Suprapubic skin (tissue), 4 donors: ENCODE measurements at regions not wholly inside any gene's neighbourhood (a gene's known extent, or its start where the extent isn't known, plus 50 kb on each side); places are given as distances from the start of the nearest gene placed in this dataset.

Experiments
- DNase-seq, 2 donors: peaks; one replicate each; pipeline ENCODE4 v3.0.0-alpha.2; 2019; ENCODE audit warnings: low spot score in 2 of 2
- H3K27ac ChIP-seq: fragments of 200-600 bp; sonication (generic); one replicate; pipeline ENCODE4 v1.5.1; 2019
- H3K27me3 ChIP-seq: fragments of 200-600 bp; sonication (generic); one replicate; pipeline ENCODE4 v1.5.1; 2019
- H3K36me3 ChIP-seq: fragments of 200-600 bp; sonication (generic); one replicate; pipeline ENCODE4 v1.5.1; 2019
- H3K4me1 ChIP-seq: fragments of 200-600 bp; sonication (generic); one replicate; pipeline ENCODE4 v1.5.1; 2019
- H3K4me3 ChIP-seq: fragments of 200-600 bp; sonication (generic); one replicate; pipeline ENCODE4 v1.5.1; 2019; ENCODE audit warnings: mild to moderate bottlenecking
- H3K9me3 ChIP-seq: fragments of 200-600 bp; sonication (generic); one replicate; pipeline ENCODE4 v1.5.1; 2019
- EP300 ChIP-seq: sonication (generic); formaldehyde crosslinking; IDR thresholded peaks from one replicate; pipeline ENCODE4 v1.6.1; 2017; ENCODE audit warnings: antibody characterized with exemption
- POLR2A ChIP-seq, 2 donors: fragments of 450-650 bp; IDR thresholded peaks; one replicate each; pipeline ENCODE4 v1.6.1; 2017; ENCODE audit warnings: antibody characterized with exemption in 2 of 2, mild to moderate bottlenecking in 2 of 2, moderate library complexity in 2 of 2
- POLR2AphosphoS5 ChIP-seq, 3 donors: sonication (generic); formaldehyde crosslinking; IDR thresholded peaks; one replicate each; pipeline ENCODE4 v1.6.1; 2017; ENCODE audit warnings: antibody characterized with exemption in 3 of 3
- WGBS: methylation state at CpG from one replicate; pipeline ENCODE4 v1.1.5; 2018; 5-methylcytosine and 5-hydroxymethylcytosine counted together
- TF ChIP-seq, protein P1 (sequence below), 2 donors: fragments of 200-600 bp in 1 of 2; fragments of 450-650 bp in 1 of 2; sonication (generic) in 1 of 2; IDR thresholded peaks; one replicate each; pipeline ENCODE4 v1.5.1; 2016 to 2019; ENCODE audit warnings: antibody characterized with exemption in 2 of 2, mild to moderate bottlenecking in 1 of 2, moderate library complexity in 1 of 2

DNA sequence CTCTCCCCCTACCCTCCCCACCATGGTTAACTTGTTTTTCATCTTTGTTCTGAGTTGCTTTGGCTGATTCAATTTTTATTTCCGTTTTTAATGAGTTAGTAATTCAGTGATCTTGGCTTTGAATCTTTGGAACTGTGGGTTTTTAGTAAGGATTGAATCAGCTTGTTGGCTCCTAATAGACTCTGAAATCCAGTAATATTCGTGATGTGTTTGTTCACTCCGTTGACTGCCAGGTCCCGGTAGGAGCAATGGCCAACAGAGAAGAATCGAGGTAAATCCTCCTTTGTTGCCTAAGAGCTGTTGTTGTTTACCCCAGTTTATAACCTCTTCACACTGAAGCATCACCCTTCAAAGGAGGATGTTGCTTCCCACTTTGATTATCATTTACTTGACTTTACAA, 92.7 kb downstream of the PCSK1 start:
- H3K4me1 ChIP-seq: peaks cover 38% of the 10 kb centered on the region
- peak overlapping the region; percentile 46 for H3K27ac ChIP-seq
- H3K27me3 ChIP-seq: no peaks in the 10 kb centered on the region
- no peak for DNase-seq
- H3K9me3 ChIP-seq: no peaks in the 10 kb centered on the region
- no peak overlapping the region for H3K4me3 ChIP-seq
- 43% methylated on average over 5 of the region's 5 CpGs for WGBS
- no peaks in the 10 kb centered on the region for H3K36me3 ChIP-seq
- no peak for TF ChIP-seq EP300
- TF ChIP-seq, protein P1, sequence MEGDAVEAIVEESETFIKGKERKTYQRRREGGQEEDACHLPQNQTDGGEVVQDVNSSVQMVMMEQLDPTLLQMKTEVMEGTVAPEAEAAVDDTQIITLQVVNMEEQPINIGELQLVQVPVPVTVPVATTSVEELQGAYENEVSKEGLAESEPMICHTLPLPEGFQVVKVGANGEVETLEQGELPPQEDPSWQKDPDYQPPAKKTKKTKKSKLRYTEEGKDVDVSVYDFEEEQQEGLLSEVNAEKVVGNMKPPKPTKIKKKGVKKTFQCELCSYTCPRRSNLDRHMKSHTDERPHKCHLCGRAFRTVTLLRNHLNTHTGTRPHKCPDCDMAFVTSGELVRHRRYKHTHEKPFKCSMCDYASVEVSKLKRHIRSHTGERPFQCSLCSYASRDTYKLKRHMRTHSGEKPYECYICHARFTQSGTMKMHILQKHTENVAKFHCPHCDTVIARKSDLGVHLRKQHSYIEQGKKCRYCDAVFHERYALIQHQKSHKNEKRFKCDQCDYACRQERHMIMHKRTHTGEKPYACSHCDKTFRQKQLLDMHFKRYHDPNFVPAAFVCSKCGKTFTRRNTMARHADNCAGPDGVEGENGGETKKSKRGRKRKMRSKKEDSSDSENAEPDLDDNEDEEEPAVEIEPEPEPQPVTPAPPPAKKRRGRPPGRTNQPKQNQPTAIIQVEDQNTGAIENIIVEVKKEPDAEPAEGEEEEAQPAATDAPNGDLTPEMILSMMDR (IDR thresholded peaks at IDR 0.05): no peak
- TF ChIP-seq POLR2AphosphoS5 (IDR thresholded peaks at IDR 0.05): no peak
- TF ChIP-seq POLR2A (IDR thresholded peaks at IDR 0.05): no peak

DNA sequence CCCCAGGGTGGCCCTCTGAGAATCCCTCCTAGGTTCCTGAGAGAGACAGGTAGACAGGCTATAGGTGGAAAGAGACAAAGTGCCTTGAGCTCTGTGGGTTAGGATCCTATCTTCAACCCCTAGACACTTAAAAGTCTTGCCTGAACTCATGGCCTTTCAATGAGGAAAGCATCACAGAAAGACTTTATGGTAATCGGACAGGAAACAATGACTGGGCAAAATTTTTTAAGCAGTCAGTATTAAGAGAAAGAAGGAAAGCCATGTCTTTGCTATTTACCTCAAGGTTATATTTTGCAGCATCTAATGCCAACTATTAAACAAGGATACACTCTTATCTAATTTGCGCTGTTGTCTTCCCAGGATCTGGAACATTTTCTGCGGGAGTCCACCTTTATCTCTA, 93.2 kb downstream of the PCSK1 start:
- H3K27me3 ChIP-seq: no peaks in the 10 kb centered on the region
- H3K4me1 ChIP-seq: peaks cover 38% of the 10 kb centered on the region
- no peaks in the 10 kb centered on the region for H3K9me3 ChIP-seq
- peak overlapping the region; percentile 46 for H3K27ac ChIP-seq
- H3K36me3 ChIP-seq: no peaks in the 10 kb centered on the region
- no peak for DNase-seq
- no peak overlapping the region for H3K4me3 ChIP-seq
- TF ChIP-seq EP300 (no peak), POLR2A (IDR thresholded peaks at IDR 0.05) (no peak)
- 77% methylated on average over 3 of the region's 3 CpGs for WGBS

DNA sequence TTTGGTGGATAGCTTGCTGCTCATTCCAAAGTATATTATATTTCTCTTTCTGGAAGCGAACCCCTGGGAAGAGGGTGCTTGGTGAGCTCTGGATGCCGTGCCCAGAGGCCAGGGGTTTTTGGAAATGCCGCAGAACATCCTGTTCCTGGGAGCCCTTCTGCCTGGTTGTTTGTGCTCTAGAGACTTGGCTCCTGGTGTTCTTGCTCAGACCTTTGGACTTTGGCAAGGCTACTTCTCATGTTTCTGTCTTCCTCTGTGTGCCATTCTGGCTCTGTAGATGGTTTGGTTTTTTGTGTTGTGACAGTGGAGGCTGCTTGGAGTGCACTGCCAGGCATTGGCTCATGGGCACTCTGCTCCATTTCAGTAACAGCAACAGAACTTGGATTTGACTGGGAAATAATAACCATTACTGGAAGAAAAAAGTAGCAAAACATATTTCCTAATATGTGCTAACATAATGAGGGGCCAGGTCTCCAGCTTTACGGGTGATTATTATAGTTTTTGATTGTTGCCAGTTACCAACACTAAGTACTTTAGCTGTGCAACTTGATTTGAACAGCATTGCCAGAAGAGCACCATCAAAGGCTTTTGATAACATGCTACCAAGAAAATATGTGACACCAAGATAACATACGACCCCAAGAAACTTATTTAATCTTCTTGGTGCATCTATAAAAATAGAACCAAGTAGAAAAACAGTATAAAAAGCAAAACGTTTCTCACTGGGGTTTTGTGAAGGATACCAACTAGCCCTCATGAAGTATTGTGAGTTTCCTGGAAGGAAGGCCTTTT, 94.2 kb downstream of the PCSK1 start:
- Histone ChIP-seq H3K4me3 (no peak overlapping the region), H3K36me3 (no peaks in the 10 kb centered on the region), H3K4me1 (peaks cover 38% of the 10 kb centered on the region), H3K9me3 (no peaks in the 10 kb centered on the region), H3K27ac (peak overlapping the region; percentile 70), H3K27me3 (no peaks in the 10 kb centered on the region)
- WGBS: 62% methylated on average over 6 of the region's 6 CpGs
- DNase-seq: no peak
- TF ChIP-seq POLR2AphosphoS5 (IDR thresholded peaks at IDR 0.05): peak in 1 of 3 donors; percentile 63
- no peak for TF ChIP-seq POLR2A (IDR thresholded peaks at IDR 0.05)

DNA sequence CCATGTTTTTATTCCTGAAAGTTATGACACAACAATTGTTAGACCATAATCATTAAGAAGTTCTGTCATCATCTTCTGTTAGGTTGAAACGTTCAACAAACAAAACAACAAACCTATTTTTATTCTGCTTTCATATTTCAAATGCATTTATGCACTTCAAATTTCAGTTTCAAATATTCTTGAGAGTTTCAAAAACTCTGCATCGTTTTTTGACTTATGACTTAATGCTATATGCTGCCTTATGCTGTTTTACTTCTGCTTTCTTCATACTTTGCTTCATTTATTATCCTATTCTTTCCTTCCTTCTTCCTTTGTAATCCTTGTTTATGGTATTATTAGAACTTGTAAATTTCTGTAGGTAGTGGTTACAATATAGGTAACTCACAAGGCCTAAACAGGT, 95.0 kb downstream of the PCSK1 start:
- TF ChIP-seq POLR2AphosphoS5 (IDR thresholded peaks at IDR 0.05) (no peak), POLR2A (IDR thresholded peaks at IDR 0.05) (no peak), EP300 (no peak)
- TF ChIP-seq, protein P1 (IDR thresholded peaks at IDR 0.05): no peak
- H3K36me3 ChIP-seq: no peaks in the 10 kb centered on the region
- DNase-seq: no peak
- no peak overlapping the region for H3K4me3 ChIP-seq
- H3K4me1 ChIP-seq: peaks cover 38% of the 10 kb centered on the region
- peak overlapping the region; percentile 70 for H3K27ac ChIP-seq
- WGBS: 73% methylated on average over 2 of the region's 2 CpGs
- H3K9me3 ChIP-seq: no peaks in the 10 kb centered on the region
- no peaks in the 10 kb centered on the region for H3K27me3 ChIP-seq

DNA sequence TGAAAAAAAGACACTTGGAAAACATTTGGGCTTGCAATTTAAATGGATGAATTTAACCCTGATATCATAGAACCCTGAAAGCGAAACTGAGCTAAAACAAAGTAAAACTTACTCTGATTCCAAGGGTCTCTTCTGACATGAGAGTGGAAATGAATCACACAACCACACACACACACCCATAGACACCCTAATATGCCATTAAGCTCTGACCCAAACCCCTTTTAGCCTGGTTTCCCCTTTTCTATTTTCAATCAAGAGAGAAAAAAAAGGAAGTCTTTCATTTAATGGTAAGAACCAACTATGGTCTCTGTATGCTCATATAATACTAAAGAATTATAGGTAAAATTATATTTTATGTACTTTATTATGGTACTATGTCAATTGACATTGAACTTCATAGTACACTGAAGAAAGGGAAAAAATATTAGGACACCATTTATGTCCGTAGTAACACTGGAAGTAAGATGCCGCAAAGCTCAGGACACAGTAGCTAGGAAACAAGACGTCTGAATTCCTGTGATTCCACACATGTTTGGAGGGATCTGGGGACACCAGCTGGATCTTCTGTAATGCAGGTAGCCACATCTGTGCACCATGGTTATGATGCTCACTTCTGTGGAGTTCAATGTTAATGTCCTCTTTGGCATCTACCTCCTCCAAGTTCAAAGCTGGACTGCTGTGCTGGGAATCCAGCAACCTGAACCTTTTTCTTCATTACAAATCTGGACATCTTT, 95.8 kb downstream of the PCSK1 start:
- Histone ChIP-seq H3K27me3 (no peaks in the 10 kb centered on the region), H3K4me1 (peaks cover 38% of the 10 kb centered on the region), H3K4me3 (no peak overlapping the region), H3K27ac (peak overlapping the region; percentile 70), H3K9me3 (no peaks in the 10 kb centered on the region), H3K36me3 (no peaks in the 10 kb centered on the region)
- TF ChIP-seq, protein P1 (IDR thresholded peaks at IDR 0.05): no peak
- DNase-seq: no peak
- WGBS: 78% methylated on average over 4 of the region's 4 CpGs

DNA sequence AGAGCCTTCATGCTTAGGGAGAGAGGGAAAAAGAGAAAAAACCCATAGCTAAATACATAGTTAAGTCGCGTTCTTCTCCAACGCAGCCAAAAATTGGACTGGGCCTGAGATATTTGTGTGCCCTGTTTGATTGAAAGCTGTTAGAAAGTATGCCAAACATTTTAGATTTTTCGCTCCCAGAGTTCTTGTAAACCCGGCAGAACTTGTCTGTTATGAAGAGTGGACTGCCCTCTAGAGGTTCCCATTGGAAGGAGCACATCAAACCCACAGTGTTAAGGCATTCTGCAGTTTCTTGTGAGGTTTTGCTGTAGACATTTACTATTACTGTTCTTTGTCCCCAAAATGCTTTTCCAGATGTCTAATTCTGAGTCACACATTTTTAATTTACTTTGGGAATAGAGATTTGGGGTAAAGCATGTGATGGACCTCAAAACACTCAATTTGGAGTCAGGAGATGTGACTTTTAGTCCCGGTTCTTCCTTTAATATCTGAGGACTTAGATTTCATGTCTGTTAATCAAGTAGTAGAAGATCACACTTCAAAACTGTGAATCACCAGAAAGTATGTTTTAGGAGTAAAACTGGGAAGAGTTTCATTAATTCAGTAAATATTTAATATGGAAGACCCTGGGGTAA, 96.6 kb downstream of the PCSK1 start:
- 20% methylated on average over 6 of the region's 6 CpGs for WGBS
- H3K27ac ChIP-seq: no peak overlapping the region
- TF ChIP-seq POLR2AphosphoS5 (IDR thresholded peaks at IDR 0.05) (peak in 1 of 3 donors; percentile 9), POLR2A (IDR thresholded peaks at IDR 0.05) (no peak)
- TF ChIP-seq, protein P1 (IDR thresholded peaks at IDR 0.05): peak; percentile 81 to 87
- no peaks in the 10 kb centered on the region for H3K36me3 ChIP-seq
- H3K4me3 ChIP-seq: no peak overlapping the region
- no peaks in the 10 kb centered on the region for H3K27me3 ChIP-seq
- peak in 1 of 2 donors; percentile 73 for DNase-seq
- H3K9me3 ChIP-seq: no peaks in the 10 kb centered on the region
- peaks cover 41% of the 10 kb centered on the region for H3K4me1 ChIP-seq
